Vagina (tissue), 2 donors: ENCODE measurements at regions not wholly inside any gene's neighbourhood (a gene's known extent, or its start where the extent isn't known, plus 50 kb on each side); places are given as distances from the start of the nearest gene placed in this dataset.
A peak's percentile ranks its signal among the peaks of the same experiment; 100 is the strongest.

Source experiments
- DNase-seq, 2 donors: peaks; one replicate each; pipeline ENCODE4 v3.0.0-alpha.2; 2017; ENCODE audit errors: extremely low spot score in 2 of 2
- H3K27ac ChIP-seq: fragments of 200-600 bp; sonication (generic); one replicate; pipeline ENCODE4 v1.5.1; 2019
- H3K27me3 ChIP-seq: fragments of 200-600 bp; sonication (generic); one replicate; pipeline ENCODE4 v1.5.1; 2019
- H3K36me3 ChIP-seq, 2 donors: fragments of 200-600 bp; sonication (generic); one replicate each; pipeline ENCODE4 v1.5.1; 2017 to 2019
- H3K4me1 ChIP-seq: fragments of 200-600 bp; sonication (generic); one replicate; pipeline ENCODE4 v1.5.1; 2019
- H3K4me3 ChIP-seq, 2 donors: fragments of 200-600 bp; sonication (generic); 1 replicate in 1 of 2; 2 replicates in 1 of 2; pipeline ENCODE4 v1.5.1; 2016 to 2019
- H3K9me3 ChIP-seq: fragments of 200-600 bp; sonication (generic); one replicate; pipeline ENCODE4 v1.5.1; 2019
- CTCF ChIP-seq, 3 experiments: fragments of 450-650 bp in 2 of 3; fragments of 200-600 bp in 1 of 3; sonication (generic) in 1 of 3; IDR thresholded peaks; one replicate each; pipeline ENCODE4 v1.5.1; 2017 to 2019; ENCODE audit warnings: antibody characterized with exemption in 3 of 3, mild to moderate bottlenecking in 2 of 3, moderate library complexity in 2 of 3
- POLR2A ChIP-seq, 2 donors: fragments of 450-650 bp; IDR thresholded peaks; one replicate each; pipeline ENCODE4 v1.6.1; 2017; ENCODE audit warnings: antibody characterized with exemption in 2 of 2, mild to moderate bottlenecking in 2 of 2, moderate library complexity in 2 of 2
- POLR2AphosphoS5 ChIP-seq, 2 donors: sonication (generic); formaldehyde crosslinking; IDR thresholded peaks; one replicate each; pipeline ENCODE4 v1.9.0; 2017; ENCODE audit warnings: antibody characterized with exemption in 2 of 2, mild to moderate bottlenecking in 2 of 2, low read depth in 1 of 2; ENCODE audit not compliant: insufficient read depth in 1 of 2
- intact Hi-C: fragments of 100-400 bp; cut with DNase I; formaldehyde crosslinking; loops from one replicate; pipeline ENCODE4 v1.15.1; 2023

GRCh38 chr9:126123927-126124326 is 202.7 kb upstream of the MVB12B start:
- TF ChIP-seq CTCF (IDR thresholded peaks at IDR 0.05) (no peak), POLR2A (IDR thresholded peaks at IDR 0.05) (no peak), POLR2AphosphoS5 (IDR thresholded peaks at IDR 0.05; ENCODE audit: insufficient read depth in 1 of 2, low read depth in 1 of 2) (no peak)
- H3K4me1 ChIP-seq, result peaks cover 6% of the 10 kb centered on the region
- H3K9me3 ChIP-seq, result no peaks in the 10 kb centered on the region
- H3K27me3 ChIP-seq, result no peaks in the 10 kb centered on the region
- no peaks in the 10 kb centered on the region for H3K36me3 ChIP-seq
- no peak overlapping the region for H3K27ac ChIP-seq
- intact Hi-C loops, result no loop called here
- peak in 1 of 2 donors; percentile 94 for DNase-seq
- H3K4me3 ChIP-seq, result no peak overlapping the region

GRCh38 chr9:126125177-126125576 is 201.5 kb upstream of the MVB12B start:
- no peak overlapping the region for H3K27ac ChIP-seq
- no peaks in the 10 kb centered on the region for H3K27me3 ChIP-seq
- H3K9me3 ChIP-seq, result no peaks in the 10 kb centered on the region
- intact Hi-C loops, result no loop called here
- H3K4me1 ChIP-seq, result peaks cover 6% of the 10 kb centered on the region
- TF ChIP-seq POLR2A (IDR thresholded peaks at IDR 0.05) (no peak), POLR2AphosphoS5 (IDR thresholded peaks at IDR 0.05; ENCODE audit: insufficient read depth in 1 of 2, low read depth in 1 of 2) (no peak), CTCF (IDR thresholded peaks at IDR 0.05) (no peak)
- peak overlapping the region in 1 of 2 donors; percentile 12 for H3K4me3 ChIP-seq
- DNase-seq, result no peak
- no peaks in the 10 kb centered on the region for H3K36me3 ChIP-seq

- H3K36me3 ChIP-seq, result no peaks in the 10 kb centered on the region
- intact Hi-C loops, result no loop called here
- no peak overlapping the region for H3K27ac ChIP-seq
- H3K9me3 ChIP-seq, result no peaks in the 10 kb centered on the region
- H3K27me3 ChIP-seq, result no peaks in the 10 kb centered on the region
- H3K4me3 ChIP-seq, result peak overlapping the region in 1 of 2 donors; percentile 12
- H3K4me1 ChIP-seq, result peaks cover 6% of the 10 kb centered on the region
- DNase-seq, result no peak
- no peak for TF ChIP-seq POLR2A (IDR thresholded peaks at IDR 0.05)
- TF ChIP-seq POLR2AphosphoS5 (IDR thresholded peaks at IDR 0.05; ENCODE audit: insufficient read depth in 1 of 2, low read depth in 1 of 2), result no peak
- TF ChIP-seq CTCF (IDR thresholded peaks at IDR 0.05), result no peak
These were observed 201.1 kb upstream of the MVB12B start for GRCh38 chr9:126125577-126125976.

GRCh38 chr9:126125992-126126409 is 200.6 kb upstream of the MVB12B start:
- peak; percentile 65 to 77 for DNase-seq
- no peaks in the 10 kb centered on the region for H3K36me3 ChIP-seq
- no peak overlapping the region for H3K4me3 ChIP-seq
- H3K27ac ChIP-seq, result no peak overlapping the region
- intact Hi-C loops, result no loop called here
- H3K27me3 ChIP-seq, result no peaks in the 10 kb centered on the region
- H3K4me1 ChIP-seq, result peaks cover 6% of the 10 kb centered on the region
- no peaks in the 10 kb centered on the region for H3K9me3 ChIP-seq
- TF ChIP-seq POLR2A (IDR thresholded peaks at IDR 0.05), result no peak
- no peak for TF ChIP-seq CTCF (IDR thresholded peaks at IDR 0.05)
- no peak for TF ChIP-seq POLR2AphosphoS5 (IDR thresholded peaks at IDR 0.05; ENCODE audit: insufficient read depth in 1 of 2, low read depth in 1 of 2)

- no peak for DNase-seq
- intact Hi-C loops, result no loop called here
- Histone ChIP-seq H3K4me1 (peaks cover 6% of the 10 kb centered on the region), H3K4me3 (no peak overlapping the region), H3K36me3 (no peaks in the 10 kb centered on the region), H3K27me3 (no peaks in the 10 kb centered on the region), H3K9me3 (no peaks in the 10 kb centered on the region), H3K27ac (no peak overlapping the region)
- TF ChIP-seq POLR2A (IDR thresholded peaks at IDR 0.05), result no peak
- TF ChIP-seq CTCF (IDR thresholded peaks at IDR 0.05), result no peak
- TF ChIP-seq POLR2AphosphoS5 (IDR thresholded peaks at IDR 0.05; ENCODE audit: insufficient read depth in 1 of 2, low read depth in 1 of 2), result no peak
These were observed 199.8 kb upstream of the MVB12B start for GRCh38 chr9:126126807-126127206.
